Stimulated activated CD4-positive, alpha-beta T cell treated with anti-CD3 and anti-CD28 coated beads, Interleukin-4, amount 100 ng/mL, for 48 hours (primary cell): ENCODE measurements at regions not wholly inside any gene's neighbourhood (a gene's known extent, or its start where the extent isn't known, plus 50 kb on each side); places are given as distances from the start of the nearest gene placed in this dataset.

Source experiments
- DNase-seq, 2 donors: peaks; one replicate each; pipeline ENCODE4 v3.0.0-alpha.2; 2020; ENCODE audit warnings: low read depth in 2 of 2

- no peak for DNase-seq
These were observed 1625.6 kb upstream of the ACO1 start for GRCh38 chr9:30758726-30759446.

GRCh38 chr9:30765318-30765717, 1619.1 kb upstream of the ACO1 start:
- no peak for DNase-seq

- no peak for DNase-seq
These were observed 1613.2 kb upstream of the ACO1 start for GRCh38 chr9:30771163-30771708.

GRCh38 chr9:30771760-30772159, 1612.7 kb upstream of the ACO1 start:
- no peak for DNase-seq

- no peak for DNase-seq
These were observed 1611.0 kb upstream of the ACO1 start for GRCh38 chr9:30773427-30773826.

GRCh38 chr9:30774326-30774725, 1610.1 kb upstream of the ACO1 start:
- no peak for DNase-seq

GRCh38 chr9:30775236-30775635, 1609.2 kb upstream of the ACO1 start:
- DNase-seq = no peak

GRCh38 chr9:30796764-30797163, 1587.7 kb upstream of the ACO1 start:
- DNase-seq = no peak

- DNase-seq = no peak
These were observed 1584.8 kb upstream of the ACO1 start for GRCh38 chr9:30799527-30800101.

- no peak for DNase-seq
These were observed 1584.0 kb upstream of the ACO1 start for GRCh38 chr9:30800421-30800820.

GRCh38 chr9:30812821-30813220, 1571.6 kb upstream of the ACO1 start:
- no peak for DNase-seq

GRCh38 chr9:30815585-30815984, 1568.9 kb upstream of the ACO1 start:
- no peak for DNase-seq

- no peak for DNase-seq
These were observed 1539.3 kb upstream of the ACO1 start for GRCh38 chr9:30845136-30845535.

GRCh38 chr9:30846651-30847050, 1537.8 kb upstream of the ACO1 start:
- no peak for DNase-seq

GRCh38 chr9:30851600-30851999, 1532.8 kb upstream of the ACO1 start:
- no peak for DNase-seq

GRCh38 chr9:30900706-30901105, 1483.7 kb upstream of the ACO1 start:
- DNase-seq = no peak

- DNase-seq = no peak
These were observed 1471.1 kb upstream of the ACO1 start for GRCh38 chr9:30913331-30913730.

GRCh38 chr9:30915451-30915850, 1469.0 kb upstream of the ACO1 start:
- no peak for DNase-seq

GRCh38 chr9:30925126-30925525, 1459.3 kb upstream of the ACO1 start:
- no peak for DNase-seq

- no peak for DNase-seq
These were observed 1458.8 kb upstream of the ACO1 start for GRCh38 chr9:30925635-30926034.

- DNase-seq = no peak
These were observed 1456.4 kb upstream of the ACO1 start for GRCh38 chr9:30928045-30928444.

- no peak for DNase-seq
These were observed 1452.2 kb upstream of the ACO1 start for GRCh38 chr9:30932226-30932625.

- DNase-seq = no peak
These were observed 1448.7 kb upstream of the ACO1 start for GRCh38 chr9:30935730-30936129.

GRCh38 chr9:30937106-30937505, 1447.3 kb upstream of the ACO1 start:
- DNase-seq = no peak
